GM18505 (cell line): ENCODE measurements at regions not wholly inside any gene's neighbourhood (a gene's known extent, or its start where the extent isn't known, plus 50 kb on each side); places are given as distances from the start of the nearest gene placed in this dataset.

ENCODE experiments used
- ATAC-seq: cut with Tn5 transposase; IDR thresholded peaks from one replicate; pipeline ENCODE4 v1.9.1; 2021; ENCODE audit not compliant: unreplicated experiment
- POLR2A ChIP-seq: IDR thresholded peaks from 4 replicates; pipeline ENCODE4 v1.6.1; 2011; ENCODE audit warnings: borderline replicate concordance; ENCODE audit not compliant: insufficient read depth, insufficient read length; ENCODE audit errors: extremely low read depth

- no peak for ATAC-seq
- no peak for TF ChIP-seq POLR2A
These were observed 444.2 kb upstream of the MKI67 start for GRCh38 chr10:128570319-128570995.

GRCh38 chr10:128571071-128571470 lies 444.8 kb upstream of the MKI67 start:
- no peak for TF ChIP-seq POLR2A
- ATAC-seq, result no peak

DNA sequence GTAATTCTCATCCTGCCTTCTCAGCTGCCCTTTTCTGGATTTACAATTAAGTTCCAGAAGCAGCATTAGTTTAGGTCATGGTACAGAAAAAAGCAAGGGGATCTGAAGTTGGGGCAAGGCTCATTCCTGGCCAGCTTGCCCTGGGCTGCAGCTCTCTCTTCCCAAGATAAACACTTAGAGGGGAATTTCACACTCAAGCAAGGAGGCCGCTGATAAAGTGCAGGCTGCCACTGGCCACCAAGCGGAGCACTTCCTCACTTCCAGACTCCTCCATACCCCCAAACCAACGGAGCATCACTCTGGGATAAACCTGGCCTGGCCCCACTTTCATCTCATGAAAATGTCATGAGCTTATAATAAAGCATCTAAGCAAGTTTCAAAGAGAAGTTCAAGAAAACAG lies 445.5 kb upstream of the MKI67 start:
- ATAC-seq, result no peak

DNA sequence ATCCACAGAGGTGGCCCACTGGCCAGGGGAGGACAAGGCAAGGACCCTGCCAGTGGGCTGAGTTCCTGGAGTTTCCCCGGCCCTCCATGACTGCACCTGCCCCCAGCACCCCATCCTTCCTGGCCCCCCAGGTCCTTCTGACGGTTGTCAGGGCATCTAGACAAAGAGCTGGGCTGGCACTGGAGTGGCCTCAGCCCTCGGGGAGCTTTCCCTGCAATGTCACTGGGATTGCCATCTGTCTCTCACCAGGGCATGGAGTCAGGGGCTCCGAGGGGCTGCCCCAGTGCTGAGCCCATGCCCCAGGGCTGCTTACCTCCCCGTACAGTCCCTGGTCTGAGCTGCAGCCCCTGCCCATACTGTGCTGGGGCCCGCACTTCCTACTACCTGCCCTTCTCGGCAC lies 446.5 kb upstream of the MKI67 start:
- no peak for ATAC-seq
- no peak for TF ChIP-seq POLR2A

More for the DNA sequence above, 445.5 kb upstream of the MKI67 start:
- no peak for TF ChIP-seq POLR2A

GRCh38 chr10:128573281-128573845 lies 447.1 kb upstream of the MKI67 start:
- no peak for TF ChIP-seq POLR2A
- no peak for ATAC-seq

- ATAC-seq, result no peak
- no peak for TF ChIP-seq POLR2A
These were observed 447.8 kb upstream of the MKI67 start for GRCh38 chr10:128573986-128574385.

DNA sequence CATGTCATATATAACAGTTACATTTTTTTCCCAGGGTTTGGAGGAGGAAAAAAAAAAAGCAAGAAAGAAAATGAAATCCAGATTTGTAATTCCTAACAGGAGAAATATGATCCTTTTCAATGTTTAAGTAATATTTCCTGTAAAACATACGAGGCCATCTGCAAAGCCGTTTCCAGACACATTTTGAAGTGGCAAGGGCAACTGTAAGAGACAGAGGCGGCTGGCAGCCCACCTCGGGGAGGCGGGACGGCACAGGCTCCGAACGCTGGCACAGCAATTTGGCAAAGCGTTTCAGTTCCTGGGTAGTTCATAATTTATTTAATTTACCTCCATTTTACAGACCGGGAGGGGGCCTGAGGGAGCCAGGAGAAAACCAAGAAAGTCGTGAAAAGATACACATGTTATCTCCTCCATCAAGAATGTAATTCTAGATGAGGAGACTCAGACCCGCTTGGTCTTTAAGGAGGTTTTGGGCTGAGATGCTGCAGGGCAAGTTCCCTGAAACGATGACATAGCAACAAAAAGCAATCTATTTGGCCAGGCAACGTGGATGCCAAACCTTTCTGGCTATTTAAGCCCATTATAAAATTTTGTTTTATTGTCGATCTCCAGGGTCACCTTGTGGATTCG lies 448.5 kb upstream of the MKI67 start:
- TF ChIP-seq POLR2A, result no peak
- ATAC-seq, result no peak

DNA sequence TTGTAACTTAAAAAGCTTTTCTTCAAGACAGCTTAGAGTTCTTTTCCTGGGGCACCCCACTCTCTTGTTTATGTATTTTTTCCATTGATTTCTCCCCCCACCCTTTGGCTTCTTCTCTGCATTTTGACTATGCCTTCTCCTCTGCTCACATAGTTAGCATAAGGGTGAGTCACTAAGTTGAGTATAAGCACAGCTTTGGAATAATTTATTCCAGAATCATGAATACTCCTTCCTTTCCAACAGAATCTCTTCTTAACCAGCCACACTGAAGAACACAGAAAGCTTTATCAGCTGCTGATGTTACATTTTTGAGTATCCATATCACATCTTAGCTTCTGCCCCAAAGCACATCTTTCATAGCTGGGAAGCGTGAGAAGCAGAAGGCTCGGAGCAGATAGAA lies 449.5 kb upstream of the MKI67 start:
- no peak for ATAC-seq
- TF ChIP-seq POLR2A, result no peak

DNA sequence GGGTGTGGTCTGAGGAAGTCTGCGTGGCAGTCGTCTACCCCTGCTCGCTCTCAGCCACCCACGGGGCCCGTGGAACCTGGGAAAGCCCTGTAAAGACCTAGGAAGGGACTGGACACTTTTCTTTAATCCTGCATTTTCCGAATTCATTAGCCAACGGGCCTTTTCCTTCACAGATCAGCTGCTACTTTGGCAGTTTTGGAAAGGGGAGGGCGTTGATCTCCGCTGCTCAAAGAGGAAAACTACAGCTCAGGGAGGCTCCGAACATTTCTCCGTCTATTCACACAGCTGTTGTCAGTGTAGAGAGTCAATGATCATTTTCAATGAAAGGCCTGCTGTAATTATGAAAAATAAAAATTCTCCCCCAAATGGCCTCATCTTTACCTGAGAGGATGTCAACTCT lies 450.1 kb upstream of the MKI67 start:
- TF ChIP-seq POLR2A, result no peak
- ATAC-seq, result no peak

DNA sequence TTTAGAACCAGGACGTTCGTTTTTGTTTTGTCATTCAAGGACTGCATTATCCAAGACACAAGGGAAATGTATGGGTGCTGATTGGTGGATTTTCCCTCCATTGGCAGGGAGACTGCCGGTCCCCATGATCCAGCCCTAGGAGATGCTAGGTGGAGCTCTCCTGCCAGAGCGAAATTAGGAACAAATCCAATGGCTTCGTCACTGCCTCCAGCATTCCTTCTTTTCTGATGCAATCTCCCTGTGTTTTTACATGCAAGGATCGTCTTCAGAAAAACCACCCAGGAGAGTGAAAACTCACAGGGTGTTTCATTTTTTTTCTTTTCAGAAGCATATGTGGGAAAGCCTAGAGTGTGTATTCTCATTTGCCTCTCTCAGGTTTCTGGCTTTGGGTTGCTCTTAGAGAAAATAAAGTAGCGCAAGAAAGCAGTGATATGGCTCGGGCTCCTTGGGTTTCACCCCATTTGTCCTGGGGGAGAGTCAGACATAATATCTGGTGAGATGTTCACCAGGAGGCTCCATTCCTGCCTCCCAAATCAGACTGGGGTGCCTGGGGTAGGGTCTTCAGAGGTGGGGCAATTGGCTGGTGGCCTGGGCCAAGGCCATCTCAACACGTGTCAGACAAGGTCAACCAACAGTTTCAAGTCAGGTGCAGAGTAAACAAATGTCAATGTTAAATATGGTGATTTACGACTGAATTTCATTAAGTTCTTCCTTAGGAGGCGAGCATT lies 450.9 kb upstream of the MKI67 start:
- ATAC-seq, result no peak
- TF ChIP-seq POLR2A, result no peak

DNA sequence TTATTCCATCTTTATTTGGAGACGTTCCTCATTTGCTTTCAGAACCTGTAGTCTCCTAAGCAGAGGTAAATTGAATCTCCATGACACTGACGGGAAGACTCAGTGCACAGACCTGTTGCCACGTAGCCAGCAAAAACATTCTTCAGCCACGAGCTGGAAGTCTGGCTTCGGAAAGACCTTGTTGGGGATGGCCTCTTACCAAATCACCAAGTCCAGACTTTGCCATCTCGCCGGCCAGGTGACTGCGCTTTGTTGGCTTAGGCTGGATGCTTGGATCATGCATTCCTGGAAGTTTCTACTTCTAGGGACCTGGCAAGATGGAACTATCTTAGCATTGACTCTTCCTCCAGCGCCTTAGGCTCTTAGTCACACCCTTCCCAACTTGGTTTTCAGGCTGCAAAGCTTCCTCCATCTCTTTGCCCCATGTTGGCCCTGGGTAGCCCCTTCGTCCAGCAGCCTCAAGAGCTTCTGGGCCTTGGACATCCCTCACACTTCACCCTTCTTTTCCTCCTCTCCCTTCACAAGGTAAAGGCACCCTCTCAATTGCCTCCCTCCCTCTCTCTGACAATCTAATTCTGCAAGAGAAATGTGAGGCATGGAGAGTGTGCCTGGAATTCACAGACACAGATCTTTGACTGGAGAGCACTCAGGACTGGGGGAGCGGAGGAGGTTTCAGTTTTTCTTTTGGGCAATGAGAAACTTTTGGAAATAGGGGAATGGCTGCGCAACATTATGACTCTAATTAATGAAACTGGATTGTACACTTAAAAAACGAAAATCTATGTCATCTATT lies 451.9 kb upstream of the MKI67 start:
- no peak for ATAC-seq
- no peak for TF ChIP-seq POLR2A

DNA sequence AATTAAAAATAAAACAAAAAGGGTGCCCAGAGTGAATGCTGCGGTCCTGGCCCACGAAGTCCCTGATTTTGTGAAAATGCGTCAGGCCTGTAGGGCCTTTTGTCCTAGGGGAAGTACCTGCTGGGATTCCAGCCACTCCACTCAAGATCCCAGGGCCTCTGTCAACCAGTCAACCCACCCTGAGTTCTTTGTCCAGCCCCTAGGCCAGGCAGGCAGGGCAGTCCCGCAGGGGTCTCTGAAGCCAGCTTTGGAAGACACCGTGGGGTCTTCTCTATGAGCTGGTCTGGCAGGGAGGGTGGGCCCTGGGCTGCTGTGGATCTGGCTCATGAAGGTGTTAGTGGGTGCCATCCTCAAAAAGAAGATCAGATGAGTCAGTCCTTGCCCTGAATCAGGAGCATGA lies 452.5 kb upstream of the MKI67 start:
- TF ChIP-seq POLR2A, result no peak
- ATAC-seq, result no peak

GRCh38 chr10:128579280-128579865 lies 453.1 kb upstream of the MKI67 start:
- ATAC-seq, result no peak
- TF ChIP-seq POLR2A, result no peak
